ENCODE measurements at regions not wholly inside any gene's neighbourhood (a gene's known extent, or its start where the extent isn't known, plus 50 kb on each side); places are given as distances from the start of the nearest gene placed in this dataset.

- TF ChIP-seq USF2 (IDR thresholded peaks at IDR 0.05) (no peak), GATA3 (IDR thresholded peaks at IDR 0.05; ENCODE audit: borderline replicate concordance) (no peak), EHF (CRISPR knock-in tag; IDR thresholded peaks at IDR 0.05) (no peak), PHF8 (IDR thresholded peaks at IDR 0.05; ENCODE audit: borderline replicate concordance, low read depth) (no peak), JUN (IDR thresholded peaks at IDR 0.05) (no peak), CHD4 (IDR thresholded peaks at IDR 0.05; ENCODE audit: borderline replicate concordance) (no peak), ATOH8 (CRISPR knock-in tag; IDR thresholded peaks at IDR 0.05; ENCODE audit: low read depth) (no peak)
- TF ChIP-seq, protein P1, sequence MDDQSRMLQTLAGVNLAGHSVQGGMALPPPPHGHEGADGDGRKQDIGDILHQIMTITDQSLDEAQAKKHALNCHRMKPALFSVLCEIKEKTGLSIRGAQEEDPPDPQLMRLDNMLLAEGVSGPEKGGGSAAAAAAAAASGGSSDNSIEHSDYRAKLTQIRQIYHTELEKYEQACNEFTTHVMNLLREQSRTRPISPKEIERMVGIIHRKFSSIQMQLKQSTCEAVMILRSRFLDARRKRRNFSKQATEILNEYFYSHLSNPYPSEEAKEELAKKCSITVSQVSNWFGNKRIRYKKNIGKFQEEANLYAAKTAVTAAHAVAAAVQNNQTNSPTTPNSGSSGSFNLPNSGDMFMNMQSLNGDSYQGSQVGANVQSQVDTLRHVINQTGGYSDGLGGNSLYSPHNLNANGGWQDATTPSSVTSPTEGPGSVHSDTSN (IDR thresholded peaks at IDR 0.05) = no peak
Measured at GRCh38 chr1:218837051-218837450, 336.6 kb upstream of the LYPLAL1 start (continued).

GRCh38 chr1:218845589-218845988 lies 328.1 kb upstream of the LYPLAL1 start:
- Histone ChIP-seq H3K4me1 (peaks cover 7% of the 10 kb centered on the region; the same call in 1 of the 3 replicates), H3K9me3 (no peaks in the 10 kb centered on the region), H3K27ac (no peak overlapping the region), H3K4me3 (no peak overlapping the region), H3K4me2 (no peak overlapping the region)
- no peak for TF ChIP-seq EHMT2 (IDR thresholded peaks at IDR 0.05; ENCODE audit: low read depth)
- TF ChIP-seq MAFK (IDR thresholded peaks at IDR 0.05; ENCODE audit: partially characterized antibody) = no peak
- TF ChIP-seq PHF8 (IDR thresholded peaks at IDR 0.05; ENCODE audit: borderline replicate concordance, low read depth) = no peak
- TF ChIP-seq FOSL2 (IDR thresholded peaks at IDR 0.05) = no peak
- TF ChIP-seq FOSL2 (CRISPR knock-in tag; IDR thresholded peaks at IDR 0.05) = no peak
- TF ChIP-seq CHD4 (IDR thresholded peaks at IDR 0.05; ENCODE audit: borderline replicate concordance) = no peak
- no peak for TF ChIP-seq CBX2 (IDR thresholded peaks at IDR 0.05; ENCODE audit: borderline replicate concordance, low read depth)
- TF ChIP-seq, protein P2, sequence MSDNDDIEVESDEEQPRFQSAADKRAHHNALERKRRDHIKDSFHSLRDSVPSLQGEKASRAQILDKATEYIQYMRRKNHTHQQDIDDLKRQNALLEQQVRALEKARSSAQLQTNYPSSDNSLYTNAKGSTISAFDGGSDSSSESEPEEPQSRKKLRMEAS (IDR thresholded peaks at IDR 0.05) = no peak
- TF ChIP-seq POLR2A (IDR thresholded peaks at IDR 0.05; ENCODE audit: low read length) = no peak
- no peak for TF ChIP-seq RNF2 (IDR thresholded peaks at IDR 0.05; ENCODE audit: borderline replicate concordance, low read depth)
- no peak for TF ChIP-seq ZFP36 (IDR thresholded peaks at IDR 0.05; ENCODE audit: borderline replicate concordance, partially characterized antibody)
- no peak for TF ChIP-seq REST (IDR thresholded peaks at IDR 0.05)
- TF ChIP-seq MYC (IDR thresholded peaks at IDR 0.05; ENCODE audit: borderline replicate concordance, low read length) = no peak
- TF ChIP-seq MAZ (IDR thresholded peaks at IDR 0.05; ENCODE audit: borderline replicate concordance, low read depth, low read length) = no peak
- ChIA-PET POLR2A (no interaction called here), CTCF (no interaction called here)
- ATAC-seq = no peak
- DNase-seq (ENCODE audit: low read depth in 1 of 2, low spot score in 1 of 2) = no peak
- FAIRE-seq = no peak
- WGBS (ENCODE audit: missing lambda C conversion rate) = 81% methylated on average over 1 of the region's 1 CpG
